HG03565 (cell line): ENCODE measurements at regions not wholly inside any gene's neighbourhood (a gene's known extent, or its start where the extent isn't known, plus 50 kb on each side); places are given as distances from the start of the nearest gene placed in this dataset.
"Not testable (repeated sequence)": the region's sequence is repeated elsewhere in the genome, so short reads cannot be mapped to it uniquely, and the experiment has no call there.

Experiments
- ATAC-seq: cut with Tn5 transposase; IDR thresholded peaks from one replicate; pipeline ENCODE4 v1.9.1; 2021; ENCODE audit warnings: mild to moderate bottlenecking, moderate library complexity; ENCODE audit not compliant: unreplicated experiment

- not testable (repeated sequence) for ATAC-seq
Observed at GRCh38 chr1:146883190-146883589, 54.9 kb upstream of the NBPF12 start.

DNA sequence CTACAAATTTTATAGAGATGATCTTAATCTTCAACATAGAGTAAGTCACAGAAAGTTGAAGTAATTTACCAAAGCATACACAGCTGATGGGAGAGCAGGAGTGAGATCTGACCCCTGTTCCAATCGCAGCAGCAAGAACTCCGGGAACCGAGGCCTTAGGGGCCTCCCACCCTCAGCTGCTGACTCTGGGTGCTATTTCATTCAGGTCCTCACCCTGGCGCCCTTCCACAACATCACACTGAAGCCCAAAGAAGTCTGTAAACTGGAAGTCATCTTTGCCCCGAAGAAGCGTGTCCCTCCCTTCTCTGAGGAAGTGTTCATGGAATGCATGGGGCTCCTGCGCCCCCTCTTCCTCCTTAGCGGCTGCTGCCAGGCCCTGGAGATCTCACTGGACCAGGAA, 57.0 kb upstream of the NBPF12 start:
- ATAC-seq: not testable (repeated sequence)

DNA sequence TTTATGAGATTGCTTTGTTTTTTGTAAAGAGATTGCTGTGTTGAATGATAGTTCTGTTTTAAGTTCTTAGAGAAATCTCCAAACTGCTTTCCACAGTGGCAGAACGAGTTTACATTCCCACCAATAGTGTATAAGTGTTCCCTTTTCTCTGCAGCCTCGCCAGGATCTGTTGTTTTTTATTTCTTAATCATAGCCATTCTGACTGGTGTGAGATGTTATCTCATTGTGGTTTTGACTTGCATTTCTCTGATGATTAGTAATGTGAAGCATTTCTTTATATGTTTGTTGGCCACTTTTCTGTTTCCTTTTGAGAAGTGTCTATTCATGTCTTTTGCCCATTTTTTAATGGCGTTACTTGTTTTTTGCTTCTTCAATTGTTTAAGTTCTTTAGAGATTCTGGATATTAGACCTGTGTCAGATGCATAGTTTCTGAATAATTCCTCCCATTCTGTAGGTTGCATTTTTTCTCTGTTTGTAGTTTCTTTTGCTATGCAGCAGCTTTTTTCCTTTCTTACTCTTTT, 74.3 kb upstream of the NBPF12 start:
- ATAC-seq: not testable (repeated sequence)

DNA sequence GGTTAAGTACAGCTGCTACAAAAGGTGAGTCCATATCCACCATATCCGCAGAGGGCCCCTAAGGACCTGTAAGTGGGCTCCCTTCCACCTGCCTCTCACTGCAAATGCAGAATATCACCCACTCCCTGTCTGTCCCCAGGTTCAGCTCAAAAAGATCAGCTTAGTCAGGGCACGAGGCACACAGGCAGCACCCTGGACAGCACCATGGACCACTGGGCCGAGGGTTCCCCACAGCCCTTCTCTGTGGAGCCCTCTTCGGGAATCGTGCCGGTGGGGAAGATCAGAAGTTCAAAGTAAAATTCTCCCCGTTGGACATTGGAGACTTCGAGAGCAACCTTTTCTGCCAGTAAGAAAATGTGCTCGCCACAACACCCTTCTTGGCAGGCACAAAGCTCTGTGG, 85.0 kb upstream of the NBPF12 start:
- not testable (repeated sequence) for ATAC-seq

- not testable (repeated sequence) for ATAC-seq
Observed at GRCh38 chr1:146850352-146850889, 87.7 kb upstream of the NBPF12 start.

- not testable (repeated sequence) for ATAC-seq
Observed at GRCh38 chr1:146838725-146839124, 99.4 kb upstream of the NBPF12 start.

GRCh38 chr1:146826957-146827356, 111.2 kb upstream of the NBPF12 start:
- ATAC-seq: not testable (repeated sequence)

DNA sequence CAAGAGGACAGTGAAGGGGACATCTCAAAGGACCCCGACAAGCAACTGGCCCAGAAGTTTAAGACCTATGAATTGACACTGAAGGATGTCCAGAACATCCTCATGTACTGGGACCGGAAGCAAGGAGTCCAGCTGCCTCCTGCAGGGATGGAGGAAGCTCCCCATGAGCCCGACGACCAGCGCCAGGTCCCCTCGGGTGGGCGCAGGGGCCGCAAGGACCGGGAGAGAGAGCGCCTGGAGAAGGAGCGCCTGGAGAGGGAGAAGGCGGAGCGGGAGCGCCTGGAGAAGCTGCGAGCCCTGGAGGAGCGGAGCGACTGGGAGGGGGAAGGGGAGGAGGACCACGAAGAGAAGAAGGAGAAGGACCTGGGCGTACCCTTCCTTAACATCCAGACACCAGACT, 143.9 kb upstream of the NBPF12 start:
- not testable (repeated sequence) for ATAC-seq

DNA sequence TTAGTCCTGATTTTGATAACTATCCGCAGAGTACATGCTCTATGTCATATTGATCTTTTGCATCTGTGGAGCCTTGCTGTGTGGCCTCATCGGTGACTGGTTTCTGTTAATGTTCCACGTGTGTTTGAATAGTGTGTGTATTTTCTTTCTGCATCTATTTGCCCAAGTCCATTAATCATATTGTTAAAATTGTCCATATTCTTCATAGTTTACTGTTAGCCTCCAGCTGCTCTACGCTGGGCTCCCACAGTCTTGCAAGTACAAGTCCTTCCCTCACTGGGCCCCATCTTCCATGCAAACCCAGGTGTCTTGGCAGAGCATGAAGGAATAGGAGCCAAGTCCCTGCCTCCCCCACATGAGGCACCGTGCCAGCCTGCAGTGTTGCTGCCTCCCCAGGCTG, 145.4 kb upstream of the NBPF12 start:
- not testable (repeated sequence) for ATAC-seq

DNA sequence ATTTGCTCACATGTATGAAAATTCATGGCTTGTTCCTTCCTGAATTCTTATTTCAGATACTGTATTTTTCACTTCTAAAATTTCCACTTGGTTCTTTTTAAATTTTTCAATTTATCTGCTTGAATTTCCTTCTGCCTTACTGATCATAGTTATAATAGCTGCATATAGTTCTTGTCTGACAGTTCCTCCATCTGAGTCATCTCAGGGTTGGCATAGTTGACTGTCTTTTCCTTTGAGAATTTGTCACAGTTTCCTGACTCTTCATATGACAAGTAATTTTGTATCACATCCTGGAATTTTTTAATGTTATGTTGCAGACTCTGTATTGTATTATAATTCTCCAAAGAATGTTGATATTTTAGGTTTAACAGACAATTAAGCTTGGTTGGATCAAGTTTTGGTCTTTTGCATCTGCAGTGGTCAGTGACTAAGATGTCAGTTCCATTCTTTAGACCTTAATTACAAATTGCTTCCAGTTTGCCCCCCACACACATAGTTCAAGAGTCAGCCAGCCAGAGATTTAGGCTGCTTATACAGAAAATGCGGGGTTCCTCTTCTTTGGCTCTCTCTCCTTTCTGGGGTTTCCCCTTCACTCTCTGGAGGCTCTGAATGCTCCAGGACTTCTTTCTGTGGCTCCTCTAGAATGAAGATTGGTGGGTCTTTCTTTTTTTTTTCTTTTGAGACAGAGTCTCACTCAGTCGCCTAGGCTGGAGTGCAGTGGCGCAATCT, 153.7 kb upstream of the NBPF12 start:
- ATAC-seq: not testable (repeated sequence)

GRCh38 chr1:146781235-146781634, 156.9 kb upstream of the NBPF12 start:
- ATAC-seq: not testable (repeated sequence)

- not testable (repeated sequence) for ATAC-seq
Observed at GRCh38 chr1:146777826-146778602, 160.1 kb upstream of the NBPF12 start.

- ATAC-seq: not testable (repeated sequence)
Observed at GRCh38 chr1:146774988-146775387, 163.1 kb upstream of the NBPF12 start.

DNA sequence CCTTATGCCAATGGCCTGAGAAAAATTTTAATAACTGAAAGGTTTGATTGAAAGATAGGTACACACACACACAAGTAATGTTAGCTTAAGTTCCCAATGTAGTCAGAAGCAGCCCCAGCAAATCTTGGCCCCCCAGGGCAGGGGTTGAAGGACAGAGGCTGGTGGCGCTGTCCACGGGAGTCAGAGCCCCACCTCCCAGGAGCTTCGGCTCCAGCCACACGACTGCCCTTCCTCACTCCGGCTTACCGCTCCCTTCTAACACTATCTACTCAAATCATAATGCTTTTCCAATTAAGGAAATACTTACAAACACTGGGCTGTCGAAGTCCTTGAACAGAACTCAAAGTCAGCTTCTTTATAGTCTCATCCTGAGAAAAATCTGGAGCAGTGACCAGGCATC, 163.9 kb upstream of the NBPF12 start:
- ATAC-seq: not testable (repeated sequence)

- ATAC-seq: not testable (repeated sequence)
Observed at GRCh38 chr1:146771409-146771808, 166.7 kb upstream of the NBPF12 start.

GRCh38 chr1:146770998-146771397, 167.1 kb upstream of the NBPF12 start:
- not testable (repeated sequence) for ATAC-seq

DNA sequence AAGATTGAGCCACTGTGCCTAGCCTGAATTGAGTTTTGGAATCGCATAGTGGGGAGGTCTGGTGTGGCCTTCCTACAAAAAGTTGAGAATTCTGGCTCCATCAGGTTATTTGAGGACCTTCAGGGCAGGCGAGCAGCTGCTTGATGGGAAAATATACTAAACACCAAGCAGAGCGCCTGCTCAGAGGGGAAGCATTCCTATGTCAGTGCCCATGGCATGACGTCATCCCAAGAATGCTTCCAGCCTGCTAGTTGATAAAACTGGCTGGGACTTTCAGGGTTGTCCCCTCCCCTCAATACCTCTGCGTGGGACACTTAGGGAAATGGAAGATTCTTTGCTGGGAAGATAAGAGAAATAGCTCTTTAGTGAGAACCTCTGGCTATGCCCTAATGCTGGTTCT, 174.9 kb upstream of the NBPF12 start:
- not testable (repeated sequence) for ATAC-seq

GRCh38 chr1:146756858-146757257, 181.3 kb upstream of the NBPF12 start:
- not testable (repeated sequence) for ATAC-seq

- ATAC-seq: not testable (repeated sequence)
Observed at GRCh38 chr1:146748686-146749085, 189.4 kb upstream of the NBPF12 start.

GRCh38 chr1:146731981-146732680, 206.0 kb upstream of the NBPF12 start:
- ATAC-seq: not testable (repeated sequence)
